C4-2B (cell line): ENCODE measurements at regions not wholly inside any gene's neighbourhood (a gene's known extent, or its start where the extent isn't known, plus 50 kb on each side); places are given as distances from the start of the nearest gene placed in this dataset.

Experiments
- CTCF ChIP-seq: fragments of 450-650 bp; conservative IDR thresholded peaks from 2 replicates; pipeline ENCODE4 v1.5.1; 2017; ENCODE audit warnings: mild to moderate bottlenecking
- ZFX ChIP-seq: fragments of 450-650 bp; IDR thresholded peaks from 2 replicates; pipeline ENCODE4 v1.6.1; 2017

- TF ChIP-seq CTCF (no peak), ZFX (no peak)
Observed at GRCh38 chr2:83582589-83582988, 876.5 kb downstream of the SUCLG1 start.
